HG03135 (cell line): ENCODE measurements at regions not wholly inside any gene's neighbourhood (a gene's known extent, or its start where the extent isn't known, plus 50 kb on each side); places are given as distances from the start of the nearest gene placed in this dataset.

Experiments
- ATAC-seq: cut with Tn5 transposase; IDR thresholded peaks from one replicate; pipeline ENCODE4 v1.9.1; 2021; ENCODE audit warnings: mild to moderate bottlenecking, moderate library complexity; ENCODE audit not compliant: unreplicated experiment

DNA sequence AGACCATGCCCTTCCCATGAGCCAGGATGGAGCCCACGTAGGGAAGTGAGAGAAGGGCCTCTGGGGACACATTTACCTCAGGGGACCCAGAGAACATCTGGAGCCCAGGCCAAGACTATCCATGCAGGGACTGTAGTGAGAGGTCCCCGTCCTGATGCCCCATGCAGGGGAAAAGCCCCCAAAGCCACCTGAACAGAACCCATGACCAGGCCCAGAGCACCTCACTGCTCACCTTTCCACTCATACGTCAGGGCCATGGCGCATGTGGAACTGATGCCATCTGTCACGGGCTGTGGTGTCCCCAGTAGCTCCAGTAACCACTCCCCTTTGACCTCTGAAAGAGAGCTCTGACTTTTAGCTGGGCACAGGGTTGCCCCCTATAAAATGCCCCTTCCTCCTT, 106.5 kb upstream of the TEX51 start:
- no peak for ATAC-seq

DNA sequence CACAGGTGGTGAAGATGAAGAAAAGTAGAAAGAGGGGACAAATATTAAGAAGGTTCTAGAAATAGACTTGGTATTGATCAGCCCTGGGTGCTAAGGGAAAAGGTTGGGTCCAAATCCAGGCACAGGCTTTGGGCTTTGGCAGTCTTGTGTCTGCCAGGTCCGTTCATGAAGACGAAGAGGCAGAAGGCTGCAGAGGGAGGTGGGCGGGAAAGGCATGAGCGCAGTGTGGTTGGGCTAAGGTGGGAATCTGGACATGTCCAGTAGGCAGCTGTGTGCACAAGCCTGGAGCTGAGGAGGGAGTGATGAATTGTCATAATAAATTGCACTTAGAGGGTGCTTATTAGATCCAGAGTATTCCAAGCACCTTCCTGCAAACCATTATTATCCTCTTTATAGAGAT, 105.7 kb upstream of the TEX51 start:
- no peak for ATAC-seq

DNA sequence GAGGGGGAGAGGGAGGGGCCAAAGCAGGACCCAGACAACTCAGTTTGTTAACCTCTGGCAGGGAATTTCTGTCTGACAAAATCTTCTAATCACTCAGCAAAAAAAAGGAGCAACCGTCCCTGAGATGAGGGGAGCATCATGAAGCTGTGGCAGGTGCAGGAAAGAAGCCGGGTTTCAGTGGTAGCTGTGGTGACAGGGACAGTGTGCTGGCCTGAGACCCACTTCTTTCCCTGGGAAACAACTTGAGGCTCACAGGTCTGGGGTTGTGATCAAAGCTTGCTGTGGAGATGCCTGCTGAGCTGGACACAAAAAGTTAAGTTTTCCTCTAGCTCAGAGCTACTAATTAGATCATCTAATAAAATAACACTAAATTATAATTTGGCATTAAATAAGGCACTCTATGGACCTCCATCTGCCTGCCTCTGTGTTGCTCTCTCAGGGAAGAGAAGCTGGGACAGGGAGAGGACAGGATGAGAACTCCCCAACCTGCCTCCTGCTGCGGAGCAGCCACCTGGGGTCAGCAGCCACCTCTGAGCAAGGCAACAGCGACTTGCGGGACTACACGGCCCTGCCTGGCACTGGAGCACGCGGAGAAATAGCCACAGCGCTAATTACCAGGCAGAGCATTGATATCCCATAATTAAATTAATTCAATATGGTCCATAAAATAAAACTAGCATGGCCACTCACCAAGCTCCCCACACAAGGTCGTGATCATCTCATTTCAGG, 104.6 kb upstream of the TEX51 start:
- ATAC-seq = no peak

DNA sequence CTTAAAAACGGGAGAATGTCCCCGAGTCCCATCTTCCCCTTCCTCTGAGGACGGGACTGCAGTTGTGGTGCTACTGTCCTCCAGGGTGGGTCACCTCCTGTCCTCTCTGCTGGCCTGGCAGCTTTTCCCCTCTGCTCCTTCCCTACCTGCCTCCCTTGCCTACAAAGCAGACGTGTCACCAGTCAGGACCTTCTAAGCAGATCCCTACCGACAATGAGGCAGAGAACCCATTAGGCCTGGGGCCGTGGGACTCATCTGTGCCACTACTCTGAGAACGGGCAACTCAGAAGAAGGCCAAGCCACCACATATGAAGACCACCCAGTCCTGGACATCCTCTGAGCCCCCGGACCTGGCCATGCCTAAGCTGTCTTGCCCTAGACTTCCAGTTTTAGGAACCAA, 103.0 kb upstream of the TEX51 start:
- no peak for ATAC-seq

DNA sequence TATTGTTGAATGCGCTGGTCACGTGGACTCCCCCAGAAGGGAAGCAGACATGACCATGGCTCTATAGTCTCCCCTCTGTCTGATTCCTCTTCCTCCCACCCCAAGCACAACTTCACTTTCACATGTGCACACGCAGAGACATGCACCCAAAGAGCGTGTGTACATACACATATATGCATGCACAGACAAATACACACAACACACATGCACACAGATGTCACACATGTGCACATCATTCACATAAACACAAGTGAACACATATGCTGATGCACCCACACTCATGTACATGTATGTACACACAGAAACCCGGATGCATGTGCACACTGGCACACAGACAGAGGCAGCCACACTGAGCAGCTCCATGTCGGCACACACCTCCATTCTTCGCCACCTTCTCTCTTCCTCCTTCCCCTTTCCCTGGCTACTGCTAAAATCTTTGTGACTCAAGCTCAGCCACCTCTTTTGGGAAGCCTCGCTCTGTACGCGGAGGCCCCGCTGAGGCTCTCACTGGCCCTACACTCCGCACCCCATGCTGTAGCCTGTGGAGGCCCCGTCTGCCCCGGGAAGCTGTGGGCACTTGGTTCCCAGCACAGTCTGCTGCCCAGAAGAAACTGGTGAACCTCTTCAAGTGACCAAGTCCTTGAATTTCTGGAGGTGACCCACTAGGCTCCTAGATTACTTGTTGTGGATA, 101.6 kb upstream of the TEX51 start:
- no peak for ATAC-seq

DNA sequence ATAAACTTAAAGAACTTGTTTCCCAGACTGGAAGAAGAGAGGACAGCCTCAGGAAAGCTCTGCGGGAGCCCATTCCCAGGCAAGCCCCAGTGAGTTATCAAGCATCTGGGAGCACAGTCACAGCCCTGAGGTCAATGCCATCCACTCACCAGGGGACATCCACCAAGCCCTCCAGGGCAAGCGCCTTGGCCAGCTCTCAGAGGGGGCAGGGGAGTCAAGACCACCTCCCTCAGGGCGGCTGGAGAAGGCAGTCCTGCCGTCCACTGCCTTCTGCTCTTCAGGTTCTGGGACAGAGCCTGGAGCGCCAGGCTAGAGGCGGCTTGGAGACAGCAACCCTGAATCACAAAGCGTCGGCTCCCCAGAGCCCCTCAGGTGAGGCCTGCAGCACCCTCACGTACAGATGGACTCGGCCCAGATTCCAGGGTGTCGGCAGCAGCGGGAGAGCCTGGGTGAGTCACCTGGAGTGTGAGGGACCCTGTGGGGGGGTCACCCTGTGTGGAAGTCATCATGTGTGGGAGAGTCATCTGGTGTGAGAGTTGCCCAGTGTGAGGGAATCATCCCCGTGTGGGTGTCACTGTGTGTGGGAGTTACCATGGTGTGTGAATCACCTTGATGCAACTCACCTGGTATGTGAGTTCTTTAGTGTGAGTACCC, 100.9 kb upstream of the TEX51 start:
- ATAC-seq = no peak

DNA sequence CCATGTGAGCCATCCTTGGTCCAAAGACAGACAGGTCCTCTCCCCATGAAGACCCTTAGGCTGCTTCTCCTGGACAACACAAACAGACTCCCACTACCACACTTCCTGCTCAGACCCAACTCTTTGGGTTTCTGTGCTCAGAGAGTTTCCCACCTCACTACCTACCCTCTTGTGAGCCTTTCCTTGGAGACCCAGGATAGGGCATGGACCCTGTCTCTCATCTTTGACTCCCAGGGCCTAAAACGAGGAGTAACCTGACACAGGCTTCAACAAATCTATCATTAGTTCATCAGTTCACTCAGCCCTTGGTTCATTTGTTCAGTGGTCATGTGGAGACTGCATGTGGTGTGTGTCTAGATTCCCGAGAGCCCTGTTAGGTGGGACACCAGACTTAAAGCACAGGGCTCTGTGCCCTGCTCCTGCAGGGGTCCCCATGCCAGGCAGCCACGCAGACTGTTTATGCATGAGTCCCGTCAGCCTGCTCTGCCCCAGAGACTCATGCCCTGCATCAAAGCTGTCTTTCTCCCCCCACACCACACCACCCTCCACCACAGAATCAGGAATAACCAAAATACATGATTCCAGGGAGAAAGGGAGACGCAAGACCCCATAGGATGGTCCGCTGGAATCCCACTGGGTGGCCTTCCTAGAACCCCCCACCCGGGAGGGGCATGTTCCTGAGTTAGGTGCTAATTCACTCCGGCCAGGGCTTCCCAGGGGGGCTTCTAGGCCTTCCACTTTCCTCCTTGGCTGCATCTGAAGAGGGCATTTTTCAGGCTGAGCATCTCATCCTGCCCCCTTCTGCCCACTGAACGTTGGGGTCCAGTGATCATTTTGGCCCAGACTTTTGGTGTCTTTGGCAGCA, 100.2 kb upstream of the TEX51 start:
- no peak for ATAC-seq

DNA sequence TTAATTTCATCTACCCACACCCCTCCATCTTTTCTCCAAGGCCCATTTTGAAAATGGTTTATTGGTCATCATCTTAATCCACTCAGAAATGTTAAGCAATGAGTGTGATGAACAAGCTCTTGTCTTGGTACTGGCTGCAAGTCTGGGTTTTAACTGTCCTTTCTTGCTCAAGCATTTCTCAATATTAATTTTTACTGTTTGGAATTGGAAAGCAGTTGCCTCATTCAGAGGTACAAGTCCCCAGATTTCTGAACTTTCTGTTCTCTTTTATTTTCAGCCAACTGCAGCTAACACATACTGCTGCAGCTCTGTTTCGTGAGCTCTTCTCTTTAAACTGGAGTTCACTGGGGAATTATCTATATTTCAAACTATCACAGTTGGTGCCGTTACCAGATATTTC, 99.4 kb upstream of the TEX51 start:
- ATAC-seq = no peak

DNA sequence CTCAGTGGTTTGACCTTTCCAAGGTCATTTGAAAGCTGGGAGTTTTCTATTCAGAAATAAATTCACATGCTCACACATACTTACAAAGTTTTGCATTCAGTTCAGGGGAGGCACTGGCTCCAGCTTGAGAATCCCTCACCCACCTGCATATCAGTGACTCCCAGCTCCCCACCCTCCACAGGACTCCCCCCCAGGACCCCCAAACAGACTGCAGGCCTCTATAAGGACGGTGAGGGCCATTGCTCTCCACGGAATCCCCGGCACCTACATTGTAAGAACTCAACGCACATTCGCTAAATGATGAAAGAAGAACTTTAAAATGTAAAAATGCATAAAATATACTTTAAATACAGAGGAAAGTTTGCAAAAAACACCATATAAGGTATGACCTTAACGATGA, 97.2 kb upstream of the TEX51 start:
- no peak for ATAC-seq

DNA sequence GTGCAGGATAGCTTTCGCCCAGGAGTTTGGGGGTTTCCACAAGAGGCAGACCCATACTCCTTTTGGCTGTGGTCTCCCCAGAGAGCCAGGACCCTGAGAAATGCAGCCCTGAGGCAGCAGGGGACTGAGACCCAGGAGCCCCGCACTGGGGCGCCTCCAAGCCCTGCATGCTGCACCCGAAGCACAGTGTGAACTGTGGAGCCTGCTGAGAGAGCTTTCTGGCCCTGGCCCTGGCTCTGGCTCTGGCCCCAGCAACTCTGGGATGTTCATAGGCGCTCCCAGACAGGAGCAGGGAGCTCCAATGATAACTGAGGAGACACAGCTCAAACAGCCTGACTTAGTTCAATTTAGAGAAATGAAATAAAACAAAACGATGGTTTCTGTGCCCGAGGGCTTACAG, 96.4 kb upstream of the TEX51 start:
- ATAC-seq = no peak

DNA sequence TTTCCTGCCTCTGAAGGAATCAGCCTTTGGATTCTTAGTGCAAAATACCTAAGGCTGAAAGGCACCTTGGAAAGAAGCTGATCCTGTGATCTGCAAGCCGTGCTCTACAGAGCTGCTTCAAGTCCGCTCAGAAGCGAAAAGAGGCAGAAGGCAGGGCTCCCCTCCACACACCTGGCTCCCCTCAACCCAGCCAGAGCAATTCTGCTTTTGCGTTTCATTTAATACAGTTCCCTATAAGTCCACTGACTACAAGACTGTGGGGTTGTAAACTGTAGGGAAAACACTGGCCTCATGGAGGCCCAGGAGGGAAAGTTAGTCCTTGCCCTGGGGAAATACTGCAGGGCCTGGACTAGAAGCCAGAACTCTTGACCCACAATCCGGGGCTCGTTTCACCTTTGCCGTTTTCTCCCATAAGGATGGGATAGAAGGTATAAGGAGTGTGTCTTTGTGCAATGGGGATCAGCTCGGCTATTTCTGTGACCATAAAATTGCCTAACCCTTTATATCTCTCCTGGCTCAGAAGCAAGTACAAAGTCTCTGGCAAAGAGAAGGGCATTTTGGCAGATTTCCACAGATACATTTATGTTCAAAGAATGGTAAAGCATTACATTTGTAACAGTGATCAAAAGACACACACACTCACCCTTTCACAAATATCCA, 95.8 kb upstream of the TEX51 start:
- no peak for ATAC-seq

DNA sequence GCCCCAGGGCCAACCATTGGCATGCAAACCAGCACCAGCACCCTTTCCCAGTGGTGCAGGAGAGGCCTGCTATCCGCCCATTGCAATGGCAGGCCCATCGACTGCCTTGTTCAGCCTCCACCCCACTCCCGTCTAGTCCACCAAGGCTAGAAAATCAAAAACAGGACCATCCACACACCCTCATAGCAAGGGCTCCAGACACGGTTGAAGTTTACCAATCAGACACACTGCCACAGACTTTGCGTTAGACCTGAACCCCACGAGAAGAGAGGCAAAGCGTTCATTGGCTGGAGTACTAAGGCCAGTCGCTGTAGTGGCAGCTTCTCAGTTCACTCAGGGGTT, 95.3 kb upstream of the TEX51 start:
- no peak for ATAC-seq

DNA sequence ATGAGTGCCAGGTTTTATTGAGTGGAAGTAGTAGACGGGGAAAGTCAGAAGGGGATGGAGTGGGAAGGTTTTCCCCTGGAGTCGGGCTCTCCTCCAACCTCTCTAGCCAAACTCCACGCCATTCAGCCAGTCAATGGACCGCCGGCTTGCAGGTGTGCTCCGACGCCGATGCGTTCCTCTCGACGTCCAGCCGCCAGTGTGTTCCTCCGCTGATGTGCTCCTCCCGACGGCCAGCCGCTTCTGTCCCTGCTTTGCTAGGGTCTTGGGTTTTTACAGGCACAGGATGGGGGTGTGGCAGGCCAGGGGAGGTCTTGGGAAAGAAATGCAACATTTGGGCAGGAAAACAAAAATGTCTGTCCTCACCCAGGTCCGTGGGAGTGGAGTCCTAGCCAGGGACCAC, 94.3 kb upstream of the TEX51 start:
- ATAC-seq = no peak

DNA sequence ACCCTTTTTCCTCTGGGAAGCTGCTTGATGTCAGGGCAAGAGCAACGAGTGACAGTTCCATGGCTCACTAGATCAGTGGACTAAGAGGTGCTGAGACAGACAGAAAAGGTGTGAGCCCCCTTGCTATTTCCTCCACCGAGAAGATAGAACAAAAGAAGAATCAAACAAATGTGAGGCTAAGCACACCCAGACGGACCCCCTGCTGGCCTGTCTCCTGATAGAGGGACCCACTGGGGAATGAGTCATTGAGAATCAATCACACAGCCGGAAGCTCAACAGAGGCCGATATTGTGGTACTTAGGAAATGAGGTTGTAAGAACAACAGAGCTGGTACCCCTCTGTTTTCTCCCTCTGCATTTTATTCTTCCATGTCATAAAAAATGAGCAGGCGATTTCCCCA, 89.8 kb upstream of the TEX51 start:
- no peak for ATAC-seq

DNA sequence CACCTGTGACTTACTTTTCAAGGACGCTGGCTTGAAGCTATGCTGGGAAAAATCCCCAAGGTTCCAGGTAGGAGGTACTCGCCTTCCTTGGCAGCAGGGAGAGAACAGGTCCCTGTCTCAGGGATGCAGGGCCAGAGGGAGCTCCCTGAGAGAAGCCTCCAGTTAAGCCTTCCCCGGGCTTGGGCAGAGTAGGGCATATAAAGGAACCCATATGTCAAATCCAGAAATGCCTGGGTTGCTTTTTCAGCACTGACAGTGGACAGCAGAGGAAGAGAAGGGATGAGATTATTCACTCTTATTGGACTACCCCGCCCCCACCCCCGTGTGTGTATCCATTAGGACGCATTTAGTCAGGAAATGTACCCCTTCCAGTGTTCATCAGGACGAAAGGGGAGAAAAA, 89.3 kb upstream of the TEX51 start:
- no peak for ATAC-seq

DNA sequence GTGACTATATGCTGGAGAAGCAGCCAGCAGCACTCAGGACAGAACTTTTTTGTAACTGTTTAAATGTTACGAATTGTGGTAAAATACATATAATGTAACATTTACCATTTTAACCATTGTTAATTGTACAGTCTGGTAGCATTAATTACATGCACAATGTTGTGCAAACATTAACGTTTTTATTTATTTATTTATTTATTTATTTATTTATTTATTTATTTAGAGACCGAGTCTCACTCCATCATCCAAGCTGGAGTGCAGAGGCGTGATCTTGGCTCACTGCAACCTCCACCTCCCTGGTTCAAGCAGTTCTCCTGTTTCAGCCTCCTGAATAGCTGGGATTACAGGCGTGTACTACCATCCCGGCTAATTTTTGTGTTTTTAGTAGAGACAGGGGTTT, 88.7 kb upstream of the TEX51 start:
- ATAC-seq = no peak

DNA sequence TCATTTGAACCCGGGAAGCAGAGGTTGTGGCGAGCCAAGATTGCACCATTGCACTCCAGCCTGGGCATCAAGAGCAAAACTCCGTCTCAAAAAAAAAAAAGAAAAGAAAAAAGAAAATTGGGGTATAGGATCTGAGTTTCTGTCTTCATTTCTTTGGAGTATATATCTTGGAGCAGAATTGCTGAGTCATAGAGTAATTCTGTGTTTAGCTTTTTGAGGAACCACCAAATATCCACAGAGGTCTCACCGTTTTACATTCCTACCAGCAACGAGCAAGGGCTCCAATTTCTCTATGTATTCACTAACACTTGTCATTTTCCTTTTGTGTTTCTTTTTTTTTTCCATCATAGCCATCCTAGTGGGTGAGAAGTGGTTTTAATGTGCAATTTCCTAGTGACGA, 87.6 kb upstream of the TEX51 start:
- no peak for ATAC-seq

DNA sequence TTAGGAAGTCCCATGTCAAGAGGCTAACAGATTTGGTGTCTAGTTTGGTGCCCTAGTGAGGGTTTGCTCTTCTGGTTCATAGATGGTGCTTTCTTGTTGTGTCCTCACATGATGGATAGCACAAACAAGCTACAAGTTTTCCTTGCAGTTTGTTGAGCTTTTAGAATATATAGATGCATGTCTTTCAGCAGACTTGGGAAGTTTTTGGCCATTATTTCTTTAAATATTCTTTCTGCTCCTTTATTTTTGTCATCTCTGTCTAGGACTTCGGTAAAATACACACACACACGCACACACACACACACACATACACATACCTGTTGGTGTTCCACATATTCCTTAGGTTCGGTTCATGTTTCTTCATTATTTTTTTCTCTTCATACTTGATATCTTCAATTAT, 81.5 kb upstream of the TEX51 start:
- no peak for ATAC-seq

DNA sequence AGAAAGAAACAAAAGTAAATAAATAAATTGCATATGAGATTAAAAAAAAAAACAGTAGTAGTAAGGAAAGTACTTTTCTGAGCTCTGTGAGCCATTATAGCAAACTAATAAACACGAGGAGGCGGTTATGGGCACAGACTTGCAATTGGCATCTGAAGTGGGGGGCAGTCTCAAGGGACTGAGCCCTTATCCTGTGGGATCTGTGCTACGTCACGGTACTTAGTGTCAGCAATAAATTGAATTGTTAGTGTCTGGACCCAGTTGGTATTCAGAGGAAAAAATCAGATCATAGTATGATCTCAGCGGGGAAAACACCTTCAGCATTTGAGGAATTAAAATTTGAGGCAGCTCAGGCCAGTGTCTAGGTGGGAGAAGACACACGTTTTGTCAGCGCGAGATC, 76.6 kb upstream of the TEX51 start:
- ATAC-seq = no peak

DNA sequence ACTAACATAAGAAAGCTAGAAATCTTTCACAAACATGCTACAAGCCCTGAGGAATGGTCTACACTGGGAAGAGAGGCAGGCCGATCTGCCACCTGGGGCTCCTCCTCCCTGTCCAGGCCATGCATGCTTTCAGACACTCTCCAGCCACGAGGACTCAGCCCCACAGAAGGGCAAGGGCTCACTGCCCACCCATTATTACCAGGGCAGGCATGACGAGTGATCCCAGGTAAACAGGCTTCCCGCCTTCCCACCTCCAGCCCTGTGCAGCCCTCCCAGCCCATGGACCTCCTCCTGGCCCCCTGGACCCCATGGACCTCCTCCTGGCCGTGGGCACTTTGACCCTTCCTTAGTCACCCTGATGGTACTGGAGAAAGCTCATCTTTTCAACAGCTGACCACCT, 75.8 kb upstream of the TEX51 start:
- no peak for ATAC-seq

DNA sequence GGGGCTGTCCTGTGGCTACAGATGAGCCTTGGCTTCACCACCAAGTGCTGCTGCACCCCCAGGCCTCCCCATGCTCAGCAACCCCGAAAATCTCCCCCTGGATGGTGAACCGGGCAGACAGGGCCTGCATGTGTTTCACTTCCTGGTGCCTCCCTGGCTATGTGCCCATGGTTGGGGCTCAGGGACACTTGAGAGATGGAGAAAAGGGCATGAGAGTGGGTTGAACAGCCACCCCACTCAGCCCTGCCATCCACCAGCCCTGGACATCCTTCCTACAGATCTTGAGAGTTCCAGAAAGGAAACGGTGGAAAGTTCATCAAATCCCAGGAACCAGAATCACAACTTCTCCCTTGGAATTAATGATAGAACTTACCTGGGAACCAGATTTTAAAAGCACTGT, 74.7 kb upstream of the TEX51 start:
- ATAC-seq = no peak
